ENCODE measurements at regions not wholly inside any gene's neighbourhood (a gene's known extent, or its start where the extent isn't known, plus 50 kb on each side); places are given as distances from the start of the nearest gene placed in this dataset.

DNA sequence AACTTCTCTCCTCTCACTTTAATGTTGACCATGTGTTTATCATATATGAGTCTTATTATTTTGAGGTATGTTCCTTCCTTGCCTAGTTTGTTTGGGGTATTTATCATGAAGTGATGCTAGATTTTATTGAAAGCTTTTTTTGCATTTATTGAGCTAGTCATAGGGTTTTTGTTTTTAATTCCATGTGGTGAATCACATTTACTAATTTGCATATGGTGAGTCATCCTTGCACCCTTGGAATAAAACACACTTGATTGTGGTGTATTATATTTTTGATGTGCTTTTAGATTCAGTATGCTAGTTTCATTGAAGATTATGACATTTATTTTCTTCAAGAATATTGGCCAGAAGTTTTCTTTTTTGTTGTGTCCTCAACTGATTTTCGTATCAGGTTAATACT lies 464.6 kb downstream of the PCDH18 start:
- no peak for DNase-seq

- no peak for DNase-seq
Observed at GRCh38 chr4:137065311-137065710, 467.0 kb downstream of the PCDH18 start.

GRCh38 chr4:137063961-137064360 lies 468.3 kb downstream of the PCDH18 start:
- no peak for DNase-seq

- DNase-seq: no peak
Observed at GRCh38 chr4:137043184-137043583, 489.1 kb downstream of the PCDH18 start.

GRCh38 chr4:137039370-137039769 lies 492.9 kb downstream of the PCDH18 start:
- no peak for DNase-seq

DNA sequence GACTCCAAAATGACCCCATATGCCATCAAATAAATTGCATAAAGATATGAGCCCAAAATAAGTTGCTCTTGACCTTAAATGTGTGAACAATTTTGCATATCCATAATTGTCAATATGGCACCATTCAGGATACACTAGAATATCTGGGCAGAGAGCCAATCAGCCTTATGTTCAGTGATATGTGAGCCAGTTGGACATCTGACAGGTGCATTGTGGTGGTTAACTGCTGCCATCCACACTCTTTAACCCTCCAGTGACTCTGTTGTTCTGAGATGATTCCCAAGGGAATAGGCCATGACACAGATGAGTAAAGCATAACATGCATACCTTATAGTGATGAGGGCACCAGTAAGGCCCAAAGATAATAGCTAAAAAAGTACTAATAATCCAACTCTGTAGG lies 500.1 kb downstream of the PCDH18 start:
- no peak for DNase-seq

- no peak for DNase-seq
Observed at GRCh38 chr4:137029026-137029425, 503.3 kb downstream of the PCDH18 start.

GRCh38 chr4:137025484-137026059 lies 506.7 kb downstream of the PCDH18 start:
- DNase-seq: no peak

DNA sequence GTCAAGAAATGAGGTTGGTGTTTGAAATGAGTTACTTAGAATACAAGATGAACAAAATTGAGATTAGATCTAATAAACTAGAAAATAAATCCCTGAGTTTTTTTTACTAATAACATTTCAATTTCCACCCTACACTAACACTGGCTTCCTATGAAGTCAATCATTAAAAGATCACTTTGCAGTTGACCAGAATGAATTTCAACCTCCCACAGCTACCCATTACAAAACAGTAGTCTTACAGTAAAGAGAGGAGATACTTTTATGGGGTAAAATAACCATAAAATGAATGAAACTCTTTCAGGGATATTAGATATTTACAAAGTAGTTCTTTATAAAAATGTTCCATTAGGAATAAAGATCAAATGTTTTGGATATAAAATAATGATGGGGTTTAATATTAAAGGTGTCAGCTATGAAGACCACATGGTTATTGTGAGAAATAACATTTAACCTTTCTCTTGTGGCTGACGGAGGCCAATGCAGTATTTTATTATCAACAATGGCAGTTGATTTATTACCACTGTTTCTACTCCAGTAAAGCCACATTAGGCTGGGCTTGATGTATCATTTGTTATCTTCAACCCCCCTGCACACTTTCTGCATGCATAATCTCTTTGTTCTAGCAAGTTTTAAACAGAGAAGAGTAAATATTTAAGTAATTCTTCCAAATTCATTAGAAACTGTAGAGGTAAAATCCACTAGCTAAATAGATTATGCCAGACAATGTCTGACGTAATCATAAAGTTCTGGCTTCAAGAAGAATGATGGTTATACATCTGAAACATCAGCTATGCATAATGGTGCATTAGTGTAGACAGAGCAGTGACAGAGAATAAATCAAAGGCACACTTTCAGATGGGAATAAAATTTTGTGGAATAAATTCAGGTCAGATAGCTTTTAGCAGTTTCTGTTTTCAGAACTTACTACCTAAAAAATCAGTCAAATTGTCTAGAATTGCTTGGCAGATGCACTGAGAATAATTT lies 516.6 kb downstream of the PCDH18 start:
- DNase-seq: no peak

- DNase-seq: no peak
Observed at GRCh38 chr4:137000432-137000831, 531.9 kb downstream of the PCDH18 start.

DNA sequence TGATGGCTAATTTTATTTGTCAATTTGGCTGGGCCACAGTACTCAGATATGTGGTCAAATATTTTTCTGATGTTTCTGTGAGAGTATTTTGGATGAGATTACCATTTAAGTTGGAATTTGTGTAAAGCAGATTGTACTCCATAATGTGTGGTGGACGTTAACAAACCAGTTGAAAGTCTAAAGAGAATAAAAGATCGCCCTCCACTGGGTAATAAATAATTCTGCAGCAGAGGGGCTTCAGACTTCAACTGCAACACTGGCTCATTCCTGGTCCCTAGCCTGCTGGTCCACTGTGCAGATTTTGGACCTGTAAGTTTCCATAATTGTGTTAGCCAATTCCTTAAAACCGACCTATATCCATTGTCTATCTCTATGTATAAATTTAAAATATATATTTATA lies 540.3 kb downstream of the PCDH18 start:
- DNase-seq: no peak

GRCh38 chr4:136985683-136986082 lies 546.6 kb downstream of the PCDH18 start:
- no peak for DNase-seq

- DNase-seq: no peak
Observed at GRCh38 chr4:136967069-136967468, 565.2 kb downstream of the PCDH18 start.

GRCh38 chr4:136965478-136965877 lies 566.8 kb downstream of the PCDH18 start:
- DNase-seq: no peak

GRCh38 chr4:136962868-136963267 lies 569.4 kb downstream of the PCDH18 start:
- no peak for DNase-seq

DNA sequence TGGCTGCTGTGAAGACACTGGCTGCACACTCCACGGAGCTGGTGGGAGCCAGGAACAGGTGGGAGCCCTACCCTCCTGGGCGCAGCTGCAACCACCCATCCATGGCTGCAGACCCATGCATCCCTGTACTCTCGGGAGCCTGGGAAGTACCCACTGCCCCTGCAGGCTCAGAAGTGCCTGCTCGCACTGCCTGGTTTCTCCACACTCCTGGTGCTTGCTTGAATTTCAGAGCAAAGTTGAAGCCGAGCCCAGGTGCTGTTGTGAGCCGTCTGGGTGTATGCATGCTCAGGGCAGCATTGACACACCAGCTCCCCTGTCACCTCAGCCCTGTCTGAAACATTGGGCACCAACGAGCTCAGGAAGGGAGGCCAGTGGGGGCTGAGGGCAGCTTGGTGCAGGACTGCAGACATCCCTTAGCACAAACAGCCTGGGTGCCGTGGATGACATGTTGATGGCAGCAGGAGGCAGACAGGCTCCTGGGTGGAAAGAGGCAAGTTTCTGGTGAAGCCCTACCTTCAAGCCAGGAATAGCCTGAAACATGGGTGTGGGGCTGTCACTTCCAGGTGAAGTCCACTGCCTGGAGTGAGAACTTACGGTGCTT lies 585.9 kb downstream of the PCDH18 start:
- DNase-seq: no peak

- no peak for DNase-seq
Observed at GRCh38 chr4:136939781-136940180, 592.5 kb downstream of the PCDH18 start.

DNA sequence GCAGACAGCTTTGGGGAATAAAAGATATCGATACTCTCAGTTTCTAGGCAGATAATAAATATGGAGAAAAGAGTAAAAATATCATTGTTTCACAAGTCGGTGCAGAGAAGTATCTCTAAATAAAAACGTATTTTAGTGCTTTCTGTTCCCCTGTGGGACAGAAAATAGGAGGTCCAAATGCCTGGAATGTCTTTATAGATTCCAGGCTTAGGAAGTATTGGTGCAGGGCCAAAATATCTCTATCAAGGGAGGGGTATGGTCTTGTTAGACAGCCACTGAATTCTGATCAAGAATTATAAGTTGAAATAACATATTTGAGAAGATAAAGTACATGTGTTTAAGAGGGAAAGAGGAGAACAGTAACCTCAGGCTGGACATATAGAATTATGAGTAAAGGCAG lies 596.4 kb downstream of the PCDH18 start:
- no peak for DNase-seq

DNA sequence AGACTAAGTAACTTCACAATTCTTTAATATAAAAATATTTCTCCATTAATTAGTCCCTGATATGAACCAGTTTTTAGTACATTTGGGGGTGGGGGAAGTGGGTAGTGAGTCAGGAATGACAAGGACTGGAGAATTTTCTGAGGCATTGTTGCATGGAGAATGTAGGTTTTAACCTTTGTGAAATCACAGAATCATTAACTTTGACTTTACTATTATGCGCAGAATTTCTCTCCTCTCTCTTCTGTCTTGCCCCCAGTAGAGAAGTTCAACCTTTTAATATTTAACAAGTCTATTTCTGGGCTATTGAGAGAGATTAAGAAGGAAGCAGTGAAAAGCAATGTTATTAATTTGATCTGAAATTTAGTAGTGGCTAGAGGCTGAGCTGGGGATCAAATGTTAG lies 597.0 kb downstream of the PCDH18 start:
- no peak for DNase-seq

DNA sequence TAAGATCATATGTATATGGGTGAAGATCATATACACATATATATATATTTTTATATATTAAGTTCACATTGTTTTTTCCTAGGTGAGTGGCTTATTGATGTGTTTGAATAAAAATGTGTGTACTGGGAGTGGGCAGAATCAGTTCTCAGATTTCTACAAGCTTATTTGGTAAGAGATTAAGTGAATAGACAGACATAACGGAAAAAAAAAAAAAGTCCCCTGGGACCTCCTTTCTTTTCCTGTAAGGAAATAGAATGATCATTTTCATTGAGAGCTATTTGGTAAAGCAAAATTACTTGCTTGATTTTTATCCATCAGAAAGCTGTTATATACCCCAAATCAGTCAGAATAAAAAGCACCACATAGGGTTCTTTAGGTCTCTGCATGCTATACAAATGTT lies 597.7 kb downstream of the PCDH18 start:
- no peak for DNase-seq

DNA sequence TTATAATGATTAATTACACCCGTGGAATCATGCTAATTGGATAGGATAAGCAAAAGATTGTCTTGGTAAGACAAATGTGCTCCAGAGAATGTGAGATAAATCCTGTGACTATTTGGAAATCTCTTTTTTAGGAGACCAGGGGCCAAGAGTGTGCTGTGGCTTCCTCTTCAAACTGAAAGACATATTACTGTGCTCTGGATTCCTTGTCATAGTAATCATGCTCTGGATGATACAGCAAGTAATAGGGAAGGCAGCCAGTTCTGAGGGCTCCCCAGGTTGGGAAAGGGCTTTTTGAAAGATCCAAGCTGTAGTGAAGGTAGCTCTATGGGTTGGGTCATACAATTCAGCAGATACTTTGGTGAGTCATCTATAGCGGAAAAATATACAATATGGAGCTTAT lies 600.5 kb downstream of the PCDH18 start:
- DNase-seq: no peak

DNA sequence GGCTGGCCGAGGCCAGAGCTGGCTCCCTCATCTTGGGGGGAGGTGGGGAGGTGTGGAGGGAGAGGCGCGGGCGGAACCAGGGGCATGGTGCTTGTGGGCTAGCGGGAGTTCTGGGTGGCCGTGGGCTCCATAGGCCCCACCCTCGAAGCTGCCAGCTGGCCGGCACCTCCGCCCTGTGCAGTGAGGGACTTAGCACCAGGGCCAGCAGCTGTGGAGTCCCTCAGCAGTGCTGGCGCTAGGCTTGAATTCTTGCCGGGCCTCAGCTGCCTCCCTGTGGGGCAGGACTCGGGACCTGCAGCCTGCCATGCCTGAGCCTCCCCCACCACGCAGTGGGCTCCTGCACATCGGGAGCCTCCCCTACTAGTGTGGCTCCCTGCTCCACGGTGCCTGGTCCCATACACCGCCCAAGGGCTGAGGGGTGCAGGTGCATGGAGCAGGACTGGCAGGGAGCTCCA lies 603.3 kb downstream of the PCDH18 start:
- no peak for DNase-seq

- no peak for DNase-seq
Observed at GRCh38 chr4:136927172-136927571, 605.1 kb downstream of the PCDH18 start.

Measured in right lung (tissue), 2 donors.